Ovary (tissue), 3 donors: ENCODE measurements at regions not wholly inside any gene's neighbourhood (a gene's known extent, or its start where the extent isn't known, plus 50 kb on each side); places are given as distances from the start of the nearest gene placed in this dataset.

Experiments used
- CTCF ChIP-seq, 3 donors: fragments of 450-650 bp in 2 of 3; fragments of 200-600 bp in 1 of 3; IDR thresholded peaks; one replicate each; pipeline versions ENCODE4 v1.5.1 to v1.8.0; 2016 to 2022; ENCODE audit warnings: antibody characterized with exemption in 3 of 3, mild to moderate bottlenecking in 1 of 3
- EP300 ChIP-seq: sonication (generic); formaldehyde crosslinking; IDR thresholded peaks from one replicate; pipeline ENCODE4 v1.6.1; 2017; ENCODE audit warnings: antibody characterized with exemption
- POLR2A ChIP-seq: fragments of 450-650 bp; IDR thresholded peaks from one replicate; pipeline ENCODE4 v1.6.1; 2017; ENCODE audit warnings: antibody characterized with exemption, mild to moderate bottlenecking, moderate library complexity
- donor health status: DM: no; HTN: no; CAD: no.

DNA sequence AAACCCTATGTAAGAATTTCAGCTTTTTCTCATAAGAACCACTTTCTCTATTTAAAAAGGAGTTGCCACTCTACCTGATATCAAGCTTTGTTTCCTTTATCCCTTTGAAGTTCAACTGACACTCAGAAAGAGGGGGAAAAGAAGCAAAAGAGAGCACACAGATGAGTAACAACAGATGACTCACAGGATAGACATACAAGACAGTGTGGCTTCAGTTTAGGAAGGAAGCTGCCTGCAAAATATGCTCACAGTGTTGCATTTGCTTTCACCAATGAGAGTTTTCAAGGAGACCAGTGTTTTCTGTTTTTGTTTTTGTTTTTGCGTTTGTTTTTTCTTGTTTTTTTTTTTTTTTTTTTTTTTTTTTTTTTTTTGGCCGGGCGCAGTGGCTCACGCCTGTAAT lies 1181.6 kb downstream of the DNAJB9 start:
- TF ChIP-seq POLR2A (no peak), CTCF (IDR thresholded peaks at IDR 0.05) (no peak), EP300 (no peak)
